H9 (cell line): ENCODE measurements at regions not wholly inside any gene's neighbourhood (a gene's known extent, or its start where the extent isn't known, plus 50 kb on each side); places are given as distances from the start of the nearest gene placed in this dataset.

Source experiments
- DNase-seq: peaks from one replicate; pipeline ENCODE4 v3.0.0-alpha.2; 2017
- H2AFZ ChIP-seq: one replicate; pipeline ENCODE4 v1.6.1; 2013; ENCODE audit warnings: mild to moderate bottlenecking, low read length, control low read depth, moderate library complexity
- H2AK5ac ChIP-seq: 2 replicates; pipeline ENCODE4 v1.6.1; 2013; ENCODE audit warnings: low read length, control low read depth, mixed read lengths; ENCODE audit not compliant: insufficient read length
- H2BK120ac ChIP-seq: one replicate; pipeline ENCODE4 v1.6.1; 2013; ENCODE audit warnings: low read depth, mild to moderate bottlenecking, low read length, control low read depth, inconsistent platforms; ENCODE audit not compliant: poor library complexity, severe bottlenecking
- H2BK12ac ChIP-seq: 2 replicates; pipeline ENCODE4 v1.6.1; 2013; ENCODE audit warnings: low read length, control low read depth, mixed read lengths, low read depth; ENCODE audit not compliant: insufficient read length
- H2BK15ac ChIP-seq: 2 replicates; pipeline ENCODE4 v1.6.1; 2013; ENCODE audit warnings: low read depth, low read length, control low read depth
- H2BK20ac ChIP-seq: one replicate; pipeline ENCODE4 v1.6.1; 2013; ENCODE audit warnings: low read depth, mild to moderate bottlenecking, low read length, control low read depth, inconsistent platforms; ENCODE audit not compliant: poor library complexity, severe bottlenecking
- H2BK5ac ChIP-seq: 2 replicates; pipeline ENCODE4 v1.6.1; 2013; ENCODE audit warnings: low read length, control low read depth, mixed read lengths; ENCODE audit not compliant: insufficient read length
- H3K14ac ChIP-seq: 2 replicates; pipeline ENCODE4 v1.6.1; 2013; ENCODE audit warnings: low read length, control low read depth; ENCODE audit not compliant: insufficient read depth
- H3K18ac ChIP-seq: 2 replicates; pipeline ENCODE4 v1.6.1; 2013; ENCODE audit warnings: low read depth, mild to moderate bottlenecking, mixed read lengths, low read length, control low read depth; ENCODE audit not compliant: insufficient read length
- H3K23ac ChIP-seq: 2 replicates; pipeline ENCODE4 v1.6.1; 2013; ENCODE audit warnings: low read length, control low read depth, mixed read lengths, low read depth; ENCODE audit not compliant: insufficient read length
- H3K23me2 ChIP-seq: 2 replicates; pipeline ENCODE4 v1.6.1; 2013; ENCODE audit warnings: low read depth, mild to moderate bottlenecking, mixed read lengths, low read length, control low read depth; ENCODE audit not compliant: insufficient read length, poor library complexity, severe bottlenecking
- H3K27ac ChIP-seq: 2 replicates; pipeline ENCODE4 v1.5.1; 2013; ENCODE audit warnings: low read length, control low read depth, mixed read lengths, low read depth; ENCODE audit not compliant: insufficient read length
- H3K27me3 ChIP-seq: 2 replicates; pipeline ENCODE4 v1.6.1; 2013; ENCODE audit warnings: low read length, control low read depth, inconsistent platforms; ENCODE audit not compliant: insufficient read depth
- H3K4ac ChIP-seq: 2 replicates; pipeline ENCODE4 v1.6.1; 2013; ENCODE audit warnings: low read depth, mild to moderate bottlenecking, control low read depth, inconsistent platforms, low read length, moderate library complexity
- H3K4me1 ChIP-seq: 2 replicates; pipeline ENCODE4 v1.6.1; 2013; ENCODE audit warnings: low read length, control low read depth, inconsistent platforms; ENCODE audit not compliant: insufficient read depth
- H3K4me2 ChIP-seq: 2 replicates; pipeline ENCODE4 v1.6.1; 2013; ENCODE audit warnings: low read length, control low read depth, mixed read lengths; ENCODE audit not compliant: insufficient read length, insufficient read depth
- H3K56ac ChIP-seq: 2 replicates; pipeline ENCODE4 v1.6.1; 2013; ENCODE audit warnings: low read depth, mild to moderate bottlenecking, mixed read lengths, low read length, control low read depth; ENCODE audit not compliant: insufficient read length
- H3K79me1 ChIP-seq: 2 replicates; pipeline ENCODE4 v1.6.1; 2013; ENCODE audit warnings: low read depth, mild to moderate bottlenecking, moderate library complexity, low read length, control low read depth, inconsistent platforms; ENCODE audit not compliant: insufficient read depth, poor library complexity, severe bottlenecking
- H3K79me2 ChIP-seq: 2 replicates; pipeline ENCODE4 v1.6.1; 2013; ENCODE audit warnings: low read length, control low read depth, inconsistent platforms; ENCODE audit not compliant: insufficient read depth
- H3K9ac ChIP-seq: 2 replicates; pipeline ENCODE4 v1.6.1; 2013; ENCODE audit warnings: low read length, control low read depth, mixed read lengths; ENCODE audit not compliant: insufficient read length; ENCODE audit errors: extremely low read depth
- H3K9me3 ChIP-seq: one replicate; pipeline ENCODE4 v1.6.1; 2013; ENCODE audit warnings: low read depth, low read length, inconsistent platforms; ENCODE audit not compliant: control insufficient read depth
- H3T11ph ChIP-seq: one replicate; pipeline ENCODE4 v1.6.1; 2013; ENCODE audit warnings: mild to moderate bottlenecking, low read length, control low read depth, inconsistent platforms
- H4K20me1 ChIP-seq: one replicate; pipeline ENCODE4 v1.6.1; 2013; ENCODE audit not compliant: control insufficient read depth, insufficient read length, insufficient read depth
- H4K5ac ChIP-seq: 2 replicates; pipeline ENCODE4 v1.6.1; 2013; ENCODE audit warnings: low read depth, mild to moderate bottlenecking, mixed read lengths, low read length, control low read depth; ENCODE audit not compliant: insufficient read length
- H4K8ac ChIP-seq: replicated peaks from 2 replicates; pipeline ENCODE4 v1.6.1; 2013; ENCODE audit warnings: low read length, control low read depth, mixed read lengths, low read depth; ENCODE audit not compliant: insufficient read length
- H4K91ac ChIP-seq: 2 replicates; pipeline ENCODE4 v1.6.1; 2013; ENCODE audit warnings: low read depth, mild to moderate bottlenecking, moderate library complexity, mixed read lengths, low read length, control low read depth; ENCODE audit not compliant: insufficient read length
- H3K27ac Mint-ChIP-seq, 3 experiments: 2 replicates in 2 of 3; 3 replicates in 1 of 3; pipeline ENCODE4 v1.8.0; 2020 to 2021; ENCODE audit warnings: mixed read lengths in 3 of 3, mild to moderate bottlenecking in 1 of 3, moderate library complexity in 1 of 3
- H3K27me3 Mint-ChIP-seq: 2 replicates; pipeline ENCODE4 v1.8.0; 2021; ENCODE audit warnings: low read depth, mild to moderate bottlenecking, moderate library complexity, mixed read lengths
- H3K36me3 Mint-ChIP-seq, 3 experiments: 2 replicates in 2 of 3; 3 replicates in 1 of 3; pipeline ENCODE4 v1.8.0; 2020 to 2021; ENCODE audit warnings: low read depth in 3 of 3, mixed read lengths in 3 of 3; ENCODE audit not compliant: insufficient read depth in 1 of 3
- H3K4me1 Mint-ChIP-seq, 2 experiments: 2 replicates each; pipeline ENCODE4 v1.8.0; 2020; ENCODE audit warnings: mixed read lengths in 2 of 2
- H3K4me3 Mint-ChIP-seq, 2 experiments: 2 replicates in 1 of 2; 3 replicates in 1 of 2; pipeline ENCODE4 v1.8.0; 2020 to 2021; ENCODE audit warnings: mild to moderate bottlenecking in 2 of 2, mixed read lengths in 2 of 2, moderate library complexity in 1 of 2
- H3K9me3 Mint-ChIP-seq, 2 experiments: 2 replicates in 1 of 2; 3 replicates in 1 of 2; pipeline ENCODE4 v1.8.0; 2020; ENCODE audit warnings: mild to moderate bottlenecking in 2 of 2, mixed read lengths in 2 of 2, moderate library complexity in 1 of 2
- WGBS: extraction: QIAGEN DNeasy Blood & Tissue Kit; methylation state at CpG from one replicate; pipeline ENCODE4 v1.1.7; 2013; ENCODE audit warnings: missing lambda C conversion rate, low lambda C conversion rate, mixed read lengths; ENCODE audit not compliant: insufficient read length; ENCODE audit errors: extremely low coverage; 5-methylcytosine and 5-hydroxymethylcytosine counted together
- TF ChIP-seq, protein P1 (sequence below): fragments of 200-600 bp; sonication (generic); conservative IDR thresholded peaks from 3 replicates; pipeline ENCODE4 v1.8.0; 2021; ENCODE audit warnings: antibody characterized with exemption, mild to moderate bottlenecking

DNA sequence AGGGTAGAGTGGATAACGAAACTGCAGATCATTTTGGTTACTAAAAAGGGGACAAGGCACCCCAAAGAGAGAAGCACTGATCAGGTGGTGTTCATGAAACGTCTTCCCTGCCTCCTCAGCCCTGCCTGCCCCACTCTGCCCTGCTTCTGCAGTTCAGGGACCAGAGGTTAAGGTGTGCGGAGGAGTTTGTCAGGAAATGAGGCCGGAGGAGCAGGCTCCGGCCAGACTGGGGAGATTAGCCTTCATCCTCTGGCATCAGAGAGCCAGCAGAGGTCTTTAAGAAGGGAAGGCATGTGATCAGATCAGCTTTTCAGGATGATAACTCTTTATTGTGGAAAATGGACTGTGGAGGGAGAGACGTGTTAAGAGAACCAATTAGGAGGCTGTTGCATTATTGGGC lies 291.9 kb upstream of the NR5A2 start:
- no peak overlapping the region for H3K4me2 ChIP-seq
- no peak overlapping the region for H2BK5ac ChIP-seq
- H4K8ac ChIP-seq, result no peak overlapping the region
- no peak overlapping the region for H3K18ac ChIP-seq
- no peak overlapping the region for H3K27ac ChIP-seq
- no peak overlapping the region for H2AK5ac ChIP-seq
- peaks cover 0 to 5% of the 10 kb centered on the region in 2 experiments; a peak in 2 of 4 replicates for H3K4me1 Mint-ChIP-seq
- no peak overlapping the region for H3K56ac ChIP-seq
- no peak overlapping the region for H2BK15ac ChIP-seq
- H3K36me3 Mint-ChIP-seq, result no peaks in the 10 kb centered on the region
- no peak overlapping the region for H2AFZ ChIP-seq
- no CpG with 5 or more reads among the region's 6 CpGs for WGBS
- no peak overlapping the region; a peak in 1 of 7 replicates for H3K27ac Mint-ChIP-seq
- no peaks in the 10 kb centered on the region for H3K79me2 ChIP-seq
- H4K20me1 ChIP-seq, result no peaks in the 10 kb centered on the region
- H3K79me1 ChIP-seq, result no peaks in the 10 kb centered on the region
- H3K9ac ChIP-seq, result no peak overlapping the region
- H3K4me3 Mint-ChIP-seq, result no peak overlapping the region
- no peaks in the 10 kb centered on the region for H3K27me3 Mint-ChIP-seq
- no peak overlapping the region for H4K5ac ChIP-seq
- H3T11ph ChIP-seq, result no peak overlapping the region
- H3K23me2 ChIP-seq, result no peaks in the 10 kb centered on the region
- no peaks in the 10 kb centered on the region for H3K9me3 ChIP-seq
- no peak overlapping the region for H2BK12ac ChIP-seq
- TF ChIP-seq, protein P1, sequence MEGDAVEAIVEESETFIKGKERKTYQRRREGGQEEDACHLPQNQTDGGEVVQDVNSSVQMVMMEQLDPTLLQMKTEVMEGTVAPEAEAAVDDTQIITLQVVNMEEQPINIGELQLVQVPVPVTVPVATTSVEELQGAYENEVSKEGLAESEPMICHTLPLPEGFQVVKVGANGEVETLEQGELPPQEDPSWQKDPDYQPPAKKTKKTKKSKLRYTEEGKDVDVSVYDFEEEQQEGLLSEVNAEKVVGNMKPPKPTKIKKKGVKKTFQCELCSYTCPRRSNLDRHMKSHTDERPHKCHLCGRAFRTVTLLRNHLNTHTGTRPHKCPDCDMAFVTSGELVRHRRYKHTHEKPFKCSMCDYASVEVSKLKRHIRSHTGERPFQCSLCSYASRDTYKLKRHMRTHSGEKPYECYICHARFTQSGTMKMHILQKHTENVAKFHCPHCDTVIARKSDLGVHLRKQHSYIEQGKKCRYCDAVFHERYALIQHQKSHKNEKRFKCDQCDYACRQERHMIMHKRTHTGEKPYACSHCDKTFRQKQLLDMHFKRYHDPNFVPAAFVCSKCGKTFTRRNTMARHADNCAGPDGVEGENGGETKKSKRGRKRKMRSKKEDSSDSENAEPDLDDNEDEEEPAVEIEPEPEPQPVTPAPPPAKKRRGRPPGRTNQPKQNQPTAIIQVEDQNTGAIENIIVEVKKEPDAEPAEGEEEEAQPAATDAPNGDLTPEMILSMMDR, result no peak
- H2BK120ac ChIP-seq, result no peak overlapping the region
- no peak overlapping the region for H3K14ac ChIP-seq
- H3K9me3 Mint-ChIP-seq, result no peaks in the 10 kb centered on the region; a peak in 1 of 5 replicates
- H2BK20ac ChIP-seq, result no peak overlapping the region
- no peak overlapping the region for H3K23ac ChIP-seq
- H3K4me1 ChIP-seq, result no peaks in the 10 kb centered on the region
- peak; percentile 35 for DNase-seq
- H3K27me3 ChIP-seq, result no peaks in the 10 kb centered on the region
- no peak overlapping the region for H4K91ac ChIP-seq
- H3K4ac ChIP-seq, result no peak overlapping the region
